ENCODE measurements at regions not wholly inside any gene's neighbourhood (a gene's known extent, or its start where the extent isn't known, plus 50 kb on each side); places are given as distances from the start of the nearest gene placed in this dataset.

- no peak for DNase-seq
These were observed 133.1 kb downstream of the WDR11 start for GRCh38 chr10:120984221-120984620.

- no peak for DNase-seq
These were observed 136.2 kb downstream of the WDR11 start for GRCh38 chr10:120987359-120987758.

DNA sequence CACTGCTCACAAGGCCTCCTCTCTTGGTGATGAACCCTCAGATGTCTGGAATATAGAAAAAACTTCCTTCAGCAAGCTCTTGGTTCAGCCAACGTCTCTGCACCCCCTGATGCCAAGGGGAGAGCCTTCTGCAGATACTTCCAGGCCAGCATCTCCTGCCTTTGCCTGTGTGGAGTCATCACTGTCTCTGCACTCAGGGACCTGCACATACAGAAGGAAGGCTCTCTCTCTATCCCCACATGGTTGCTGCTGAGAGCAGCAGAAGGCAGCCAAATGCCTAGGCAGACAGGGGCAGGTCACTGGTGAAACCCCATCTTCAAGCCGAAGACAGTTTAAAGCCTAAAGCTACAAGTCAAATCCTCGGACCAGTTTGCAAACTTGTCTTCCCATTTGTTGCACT, 137.6 kb downstream of the WDR11 start:
- DNase-seq, result no peak

- DNase-seq, result no peak
These were observed 138.1 kb downstream of the WDR11 start for GRCh38 chr10:120989279-120989678.

DNA sequence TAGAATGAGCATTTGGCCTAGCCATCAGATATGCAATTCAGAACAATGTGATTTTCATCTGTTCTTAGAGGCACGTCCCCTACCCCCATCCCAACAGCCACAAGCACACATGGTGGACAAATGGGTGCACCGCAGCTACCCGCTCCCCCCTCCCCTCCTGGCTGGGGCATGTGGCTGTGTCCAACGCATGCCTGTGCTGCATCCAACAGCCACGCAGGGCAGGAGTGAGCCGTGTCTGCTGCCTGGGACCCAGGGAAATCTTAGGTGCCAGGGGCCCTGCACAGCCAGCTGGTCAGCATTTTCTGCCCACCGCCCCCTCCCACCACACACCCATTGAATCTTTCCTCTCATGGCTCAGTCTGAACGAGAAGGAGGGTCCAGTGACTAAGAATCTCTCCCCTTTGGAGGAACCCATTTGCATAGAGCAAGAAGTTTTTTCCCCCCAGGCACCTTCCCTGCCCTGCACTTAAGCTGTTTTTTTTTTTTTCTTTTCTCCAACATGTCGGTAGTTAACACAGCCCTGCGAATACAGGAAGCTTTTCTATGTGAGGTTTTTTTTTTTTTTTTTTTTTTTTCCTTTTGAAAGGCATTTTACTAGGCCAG, 138.9 kb downstream of the WDR11 start:
- DNase-seq, result no peak

GRCh38 chr10:120990831-120991230, 139.7 kb downstream of the WDR11 start:
- no peak for DNase-seq

GRCh38 chr10:120993089-120993488, 141.9 kb downstream of the WDR11 start:
- no peak for DNase-seq

GRCh38 chr10:120995768-120996167, 144.6 kb downstream of the WDR11 start:
- no peak for DNase-seq

- no peak for DNase-seq
These were observed 145.4 kb downstream of the WDR11 start for GRCh38 chr10:120996456-120997034.

DNA sequence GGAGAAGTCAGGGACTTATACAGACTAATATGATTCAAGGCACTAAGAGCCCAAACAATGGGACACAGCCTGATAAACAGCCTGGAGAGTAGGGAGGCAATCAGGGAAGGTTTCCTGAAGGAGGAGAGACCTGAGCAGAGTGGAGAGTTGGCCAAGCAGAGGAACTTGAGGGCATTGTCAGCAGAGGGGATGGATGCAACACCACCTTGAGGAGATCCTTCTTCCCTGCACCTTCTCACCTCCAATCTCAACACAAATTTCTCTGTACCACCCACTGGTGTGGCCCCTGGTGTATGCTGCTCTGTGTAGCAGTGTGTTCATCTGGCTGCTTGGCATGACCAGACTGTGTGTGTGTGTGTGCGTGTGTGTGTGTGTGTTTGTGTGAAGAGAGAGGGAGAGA, 146.2 kb downstream of the WDR11 start:
- DNase-seq, result no peak

- DNase-seq, result no peak
These were observed 146.6 kb downstream of the WDR11 start for GRCh38 chr10:120997756-120998155.

- no peak for DNase-seq
These were observed 147.1 kb downstream of the WDR11 start for GRCh38 chr10:120998251-120998650.

DNA sequence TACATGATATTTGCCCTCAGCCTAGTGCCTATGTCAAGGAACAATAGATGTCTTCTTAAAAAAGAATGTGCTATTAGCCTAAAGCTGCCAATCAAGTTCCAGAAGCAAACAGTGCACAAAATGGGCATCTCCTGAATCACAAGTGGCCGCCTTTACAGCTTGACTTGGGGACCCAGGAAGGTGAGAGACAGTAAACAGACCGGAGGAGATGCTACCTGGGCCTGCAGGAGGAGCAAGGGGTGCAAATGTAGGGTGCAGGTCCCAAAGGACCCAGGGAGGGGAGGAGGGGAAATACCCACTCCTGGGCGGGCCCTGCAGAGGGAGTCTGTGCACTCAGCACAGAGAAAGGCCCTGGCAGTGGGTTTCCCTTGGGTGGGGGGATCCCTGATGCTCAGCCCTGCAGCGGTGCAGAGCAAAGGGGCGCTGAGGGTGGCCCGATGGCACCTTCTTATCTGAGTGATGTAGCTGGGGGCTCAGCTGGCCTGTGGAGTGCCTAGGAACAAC, 147.7 kb downstream of the WDR11 start:
- DNase-seq, result no peak

DNA sequence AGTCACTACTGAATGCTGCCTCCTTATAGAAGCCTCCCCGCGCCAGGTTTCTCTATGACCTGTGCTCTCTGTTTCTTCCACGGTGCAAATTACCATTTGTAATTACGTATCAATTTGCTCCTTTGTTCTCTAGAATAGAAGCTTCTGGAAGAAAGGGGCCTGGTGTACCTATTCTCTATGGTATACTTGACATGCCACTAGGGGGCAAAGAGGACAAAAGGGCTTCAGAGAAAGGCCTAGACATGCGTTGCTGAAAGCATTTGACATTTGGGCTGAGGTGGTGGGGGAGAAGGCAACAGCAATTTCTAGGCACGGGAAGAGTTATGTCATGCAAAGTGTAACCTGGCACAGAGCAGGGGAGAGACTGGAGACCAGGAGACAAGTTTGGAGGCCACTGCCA, 148.7 kb downstream of the WDR11 start:
- DNase-seq, result no peak

- DNase-seq, result no peak
These were observed 151.5 kb downstream of the WDR11 start for GRCh38 chr10:121002586-121003205.

DNA sequence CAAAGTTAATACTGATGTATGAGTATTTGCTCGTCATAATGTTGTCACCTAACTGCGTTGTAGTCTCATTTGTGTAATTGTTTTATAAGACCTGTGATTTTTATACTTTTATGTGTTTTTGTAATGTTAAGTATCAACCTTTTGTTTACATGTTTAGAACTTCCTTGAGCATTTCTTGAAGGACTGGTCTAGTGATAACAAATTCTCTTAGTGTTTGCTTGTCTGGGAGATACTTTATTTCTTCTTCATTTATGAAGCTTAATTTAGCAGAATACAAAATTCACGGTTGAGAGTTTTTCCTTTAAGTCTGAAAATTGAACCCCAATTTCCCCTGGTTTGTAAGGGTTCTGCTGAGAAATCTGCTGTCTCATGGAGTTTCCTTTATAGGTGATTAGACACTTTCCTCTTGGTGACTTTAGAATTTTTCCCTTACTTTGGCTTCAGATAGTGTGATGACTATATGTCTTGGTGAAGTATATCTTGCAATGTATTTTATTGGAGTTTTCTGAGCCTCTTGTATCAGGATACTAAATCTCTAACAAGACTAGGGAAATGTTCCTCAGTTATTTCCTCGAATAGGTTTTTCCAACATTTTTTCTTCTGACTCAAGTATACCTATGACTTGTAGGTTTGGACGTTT, 154.9 kb downstream of the WDR11 start:
- no peak for DNase-seq

DNA sequence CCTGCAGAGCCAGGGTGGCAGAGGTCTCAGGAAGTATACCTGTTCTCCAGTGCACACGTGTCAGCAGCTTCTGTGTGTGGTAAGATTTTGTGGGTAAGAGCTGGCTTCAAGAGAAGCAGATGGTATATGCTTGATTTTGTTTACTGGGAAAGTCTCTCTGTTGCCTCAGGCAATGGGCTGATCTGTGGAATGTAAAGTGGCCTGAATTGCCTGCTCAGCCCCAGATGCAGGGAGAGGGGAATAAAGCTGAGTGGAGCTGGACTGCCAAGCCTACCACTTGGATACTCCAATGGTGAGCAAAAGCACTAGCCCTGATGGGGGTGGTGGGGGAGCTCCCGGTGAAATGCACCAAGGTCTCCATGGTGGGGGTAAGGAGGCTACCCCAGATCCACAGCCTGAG, 156.1 kb downstream of the WDR11 start:
- DNase-seq, result no peak

- DNase-seq, result no peak
These were observed 164.8 kb downstream of the WDR11 start for GRCh38 chr10:121015916-121016315.

GRCh38 chr10:121024905-121025584, 173.9 kb downstream of the WDR11 start:
- no peak for DNase-seq

GRCh38 chr10:121025731-121026130, 174.6 kb downstream of the WDR11 start:
- no peak for DNase-seq

GRCh38 chr10:121027371-121027770, 176.2 kb downstream of the WDR11 start:
- DNase-seq, result no peak

GRCh38 chr10:121032460-121032859, 181.3 kb downstream of the WDR11 start:
- no peak for DNase-seq

GRCh38 chr10:121033366-121033765, 182.2 kb downstream of the WDR11 start:
- DNase-seq, result no peak
